ENCODE measurements at regions not wholly inside any gene's neighbourhood (a gene's known extent, or its start where the extent isn't known, plus 50 kb on each side); places are given as distances from the start of the nearest gene placed in this dataset.
"Not testable (repeated sequence)": the region's sequence is repeated elsewhere in the genome, so short reads cannot be mapped to it uniquely, and the experiment has no call there.

DNA sequence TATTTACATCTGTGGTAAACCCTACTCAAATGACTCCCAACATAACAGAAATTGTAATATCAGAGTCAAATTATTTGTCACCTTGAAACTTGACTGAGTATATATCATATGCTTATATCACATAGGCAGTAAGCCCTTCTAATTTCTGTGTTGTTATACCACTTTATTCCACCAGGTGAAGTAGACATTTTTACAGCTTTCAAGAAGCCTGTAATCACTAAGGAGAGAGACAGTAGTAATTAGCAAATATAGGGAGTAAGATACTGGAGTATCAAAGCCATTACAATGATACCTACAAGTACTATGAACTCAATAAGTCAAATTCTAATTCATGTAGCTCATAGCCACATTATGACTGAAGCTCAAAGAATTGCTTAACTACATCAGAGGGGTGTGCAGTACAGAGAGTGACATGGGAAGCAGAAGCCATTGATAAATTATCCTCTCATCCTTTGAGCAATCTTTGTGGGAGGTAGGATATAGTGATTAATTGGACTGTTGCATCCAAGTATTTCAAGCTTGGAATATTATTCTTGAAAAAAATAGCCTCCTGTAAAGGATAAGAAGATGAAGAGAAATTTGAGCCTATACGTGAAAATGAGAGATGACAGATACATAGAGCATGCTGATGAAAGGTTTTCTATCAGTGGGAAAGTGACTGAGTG, 1005.9 kb downstream of the ZPLD1 start:
- H3K27ac Mint-ChIP-seq, result no peak overlapping the region
- no peaks in the 10 kb centered on the region for H3K36me3 Mint-ChIP-seq
- peaks cover 7 to 12% of the 10 kb centered on the region in 2 donors for H3K9me3 Mint-ChIP-seq
- no peak for ATAC-seq
- DNase-seq (ENCODE audit: low spot score in 2 of 2), result no peak

DNA sequence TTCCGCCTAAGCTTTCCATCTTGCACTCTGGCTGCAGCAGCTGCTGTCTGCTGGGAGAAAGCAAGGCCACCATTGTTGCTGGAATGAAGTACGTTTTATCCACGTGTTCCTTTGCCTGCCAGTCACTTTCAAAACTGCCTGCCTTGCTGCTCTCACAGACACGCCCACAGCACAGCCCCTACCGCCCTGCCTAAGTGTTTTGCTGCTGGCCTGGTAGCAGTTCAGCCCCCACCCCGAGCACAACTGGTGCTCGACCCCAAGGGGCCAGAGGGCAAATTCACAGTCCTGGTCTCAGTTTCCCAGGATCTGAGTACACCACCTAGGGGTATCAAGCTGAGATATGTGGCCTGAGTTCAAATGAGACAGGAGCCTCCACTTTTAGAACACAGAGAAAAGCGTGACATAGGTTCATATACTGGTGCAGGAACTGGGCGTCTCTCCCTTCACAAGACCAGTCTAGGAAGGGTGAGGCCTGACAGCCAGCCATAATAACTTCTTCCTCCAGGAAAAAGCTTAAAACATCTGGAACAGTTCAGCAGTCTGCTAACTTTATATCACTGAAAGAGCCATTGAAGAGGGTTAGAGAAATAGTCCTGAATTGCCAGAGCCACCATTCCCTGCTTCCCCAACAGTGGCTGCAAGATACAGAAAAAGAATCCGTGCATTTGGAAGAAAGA, 1012.3 kb downstream of the ZPLD1 start:
- no peak for DNase-seq (ENCODE audit: low spot score in 2 of 2)
- H3K9me3 Mint-ChIP-seq, result peaks cover 0 to 7% of the 10 kb centered on the region in 2 donors
- H3K27ac Mint-ChIP-seq, result no peak overlapping the region
- H3K36me3 Mint-ChIP-seq, result no peaks in the 10 kb centered on the region
- ATAC-seq, result no peak

DNA sequence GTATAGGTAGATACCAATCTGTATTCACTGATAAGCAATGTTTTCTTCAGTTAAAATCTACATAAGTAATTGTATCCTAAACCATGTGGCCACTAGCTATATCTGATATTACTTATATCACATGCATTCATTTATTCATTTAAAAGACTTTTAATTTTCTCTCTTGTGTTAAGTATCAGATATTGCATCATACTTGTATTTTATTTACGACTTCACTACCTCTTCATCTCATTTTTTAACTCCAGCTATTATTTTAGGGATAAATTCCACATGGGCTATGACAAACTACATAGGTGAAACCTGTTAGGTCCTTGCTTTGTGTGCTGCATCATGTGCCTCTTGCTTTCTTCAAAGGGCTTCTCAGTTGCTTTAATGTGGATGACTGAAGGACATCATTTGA, 1018.3 kb downstream of the ZPLD1 start:
- no peak for ATAC-seq
- peaks cover 4 to 6% of the 10 kb centered on the region in 2 donors for H3K9me3 Mint-ChIP-seq
- H3K27ac Mint-ChIP-seq, result no peak overlapping the region
- DNase-seq (ENCODE audit: low spot score in 2 of 2), result no peak
- H3K36me3 Mint-ChIP-seq, result no peaks in the 10 kb centered on the region

DNA sequence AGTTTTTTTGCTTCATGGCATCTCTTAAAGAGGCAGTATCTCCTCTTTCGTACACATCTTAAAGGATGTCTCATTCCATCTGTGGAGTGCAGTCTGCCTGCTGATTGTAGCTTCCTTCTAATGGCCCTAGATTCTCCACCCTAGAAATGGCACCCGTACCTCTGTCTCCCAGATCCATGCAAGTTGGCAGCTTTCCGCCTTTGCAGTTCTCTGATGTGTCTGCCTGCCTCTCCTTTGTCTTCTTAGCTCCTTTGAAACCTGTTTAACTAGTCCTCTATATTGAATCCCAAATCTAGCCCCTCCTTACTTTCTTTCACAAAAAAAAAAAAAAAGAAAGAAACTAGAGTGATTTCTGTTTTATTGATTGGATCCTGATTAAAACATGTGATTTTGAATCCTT, 1025.0 kb downstream of the ZPLD1 start:
- DNase-seq (ENCODE audit: low spot score in 2 of 2), result no peak
- no peak for ATAC-seq
- Mint-ChIP-seq H3K27ac (no peak overlapping the region), H3K36me3 (no peaks in the 10 kb centered on the region), H3K9me3 (peaks cover 5 to 6% of the 10 kb centered on the region in 2 donors)

DNA sequence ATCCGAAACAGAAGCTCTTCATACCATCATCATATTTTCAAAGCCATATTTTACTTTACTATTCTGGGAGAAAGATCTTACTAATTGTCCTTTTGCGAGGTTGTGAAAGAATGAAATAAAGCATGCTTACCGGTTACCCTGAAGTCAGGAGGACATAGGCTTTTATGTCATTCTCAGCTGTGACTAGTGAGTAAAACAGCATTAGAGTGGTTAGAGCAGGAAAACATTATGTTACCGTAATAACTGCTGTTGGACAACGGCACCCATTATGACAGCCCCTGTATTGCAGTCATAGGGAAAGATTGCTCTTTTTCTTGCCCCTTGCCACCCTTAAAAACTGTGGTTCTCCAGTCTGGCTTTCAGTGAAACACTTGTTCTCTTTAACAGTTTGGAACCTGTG, 1035.7 kb downstream of the ZPLD1 start:
- H3K27ac Mint-ChIP-seq, result no peak overlapping the region
- ATAC-seq (no peak), DNase-seq (ENCODE audit: low spot score in 2 of 2) (no peak)
- H3K9me3 Mint-ChIP-seq, result peaks cover 0 to 6% of the 10 kb centered on the region in 2 donors
- H3K36me3 Mint-ChIP-seq, result no peaks in the 10 kb centered on the region

DNA sequence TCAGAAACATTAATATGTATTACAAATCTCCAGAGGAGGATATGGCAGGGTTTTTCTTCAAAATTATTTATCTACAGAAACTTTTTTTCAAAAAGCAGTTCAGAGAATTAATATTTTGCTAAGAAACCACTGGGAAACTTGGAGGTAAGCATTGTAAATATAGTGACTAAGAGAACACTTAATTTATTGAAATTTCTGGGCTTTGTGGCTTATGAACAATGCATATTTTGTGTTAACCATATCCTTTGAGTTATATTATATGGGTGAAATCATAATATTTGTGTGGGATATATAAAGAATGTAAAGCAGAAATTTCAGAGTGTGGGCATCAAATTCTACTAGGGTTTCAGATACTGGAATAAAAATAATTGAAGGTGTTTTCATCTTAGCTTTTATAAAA, 1059.2 kb downstream of the ZPLD1 start:
- no peak for DNase-seq (ENCODE audit: low spot score in 2 of 2)
- Mint-ChIP-seq H3K36me3 (no peaks in the 10 kb centered on the region), H3K27ac (no peak overlapping the region), H3K9me3 (peaks cover 14 to 15% of the 10 kb centered on the region in 2 donors)
- no peak for ATAC-seq

DNA sequence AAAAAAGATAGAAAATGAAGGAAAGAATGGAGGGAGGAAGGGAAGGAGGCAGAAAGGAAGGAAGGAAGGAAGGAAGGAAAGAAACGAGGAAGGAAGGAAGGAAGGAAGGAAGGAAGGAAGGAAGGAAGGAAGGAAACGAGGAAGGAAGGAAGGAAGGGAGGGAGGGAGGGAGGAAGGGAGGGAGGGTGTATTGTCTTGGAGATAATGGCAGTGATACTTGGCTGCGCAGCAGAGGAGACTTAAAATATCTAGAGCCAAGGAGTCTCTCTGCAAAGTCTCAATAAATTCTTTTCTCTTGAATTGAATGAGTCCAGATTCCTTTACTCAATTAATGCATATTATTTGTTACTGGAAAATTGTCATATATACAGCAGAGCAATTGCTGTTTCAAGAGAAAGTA, 1059.7 kb downstream of the ZPLD1 start:
- Mint-ChIP-seq H3K36me3 (no peaks in the 10 kb centered on the region), H3K9me3 (peaks cover 12 to 14% of the 10 kb centered on the region in 2 donors), H3K27ac (no peak overlapping the region)
- DNase-seq (ENCODE audit: low spot score in 2 of 2) (no peak), ATAC-seq (no peak)

DNA sequence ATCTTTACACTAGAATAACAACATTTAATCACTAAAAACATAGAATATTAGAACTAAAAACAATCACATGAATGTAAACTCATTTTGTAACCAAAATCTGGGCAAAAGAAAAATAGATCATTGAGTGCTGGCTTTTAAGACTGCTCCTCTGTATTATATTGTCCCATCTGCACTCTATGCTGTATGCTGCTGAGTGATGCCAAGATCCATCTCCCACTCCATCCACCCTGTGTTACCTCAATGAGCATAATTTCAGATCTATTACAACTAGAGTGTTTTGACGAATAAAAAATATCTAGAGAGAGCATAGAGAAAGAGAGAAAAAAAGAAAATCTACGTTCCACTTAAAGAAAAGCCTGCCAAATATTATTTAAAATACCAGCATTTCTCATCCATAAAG, 1060.4 kb downstream of the ZPLD1 start:
- no peak for DNase-seq (ENCODE audit: low spot score in 2 of 2)
- no peak for ATAC-seq
- no peaks in the 10 kb centered on the region for H3K36me3 Mint-ChIP-seq
- H3K9me3 Mint-ChIP-seq, result peaks cover 15% of the 10 kb centered on the region in 2 donors
- H3K27ac Mint-ChIP-seq, result no peak overlapping the region

DNA sequence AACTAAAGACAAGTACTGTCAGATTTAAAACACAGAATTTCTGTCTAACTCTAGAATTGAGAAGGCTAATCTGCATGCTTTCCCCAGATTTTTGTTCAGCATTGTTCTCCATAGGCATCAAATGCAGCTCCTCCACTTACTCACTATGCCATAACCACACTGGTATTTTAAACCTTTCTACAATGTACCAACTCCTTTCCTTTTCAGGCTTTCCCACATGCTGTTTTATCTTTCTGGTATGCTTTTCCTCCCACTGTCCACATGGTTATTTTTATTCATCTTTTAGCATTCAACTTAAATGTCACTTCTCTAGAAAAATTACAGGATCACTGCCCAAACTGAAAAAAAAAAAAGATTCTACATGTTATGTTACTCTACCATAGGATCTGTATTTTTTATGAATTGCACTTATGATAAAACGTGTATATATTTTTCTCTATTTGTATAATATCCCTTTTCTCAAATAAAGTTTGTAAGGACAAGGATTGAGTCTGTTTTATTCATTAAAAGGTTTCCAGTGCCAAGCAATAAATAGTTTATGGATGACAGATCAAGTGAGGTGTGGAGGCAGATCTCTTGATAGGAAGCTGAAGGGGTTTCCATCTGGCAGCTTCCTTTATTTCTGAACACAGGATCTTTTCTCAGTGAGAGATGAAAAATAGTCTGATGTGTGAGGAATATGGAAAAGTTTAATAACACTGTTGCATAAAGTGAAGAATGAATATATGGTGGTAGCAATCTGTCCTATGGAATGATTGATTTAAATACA, 1064.5 kb downstream of the ZPLD1 start:
- Mint-ChIP-seq H3K36me3 (no peaks in the 10 kb centered on the region), H3K27ac (no peak overlapping the region), H3K9me3 (peaks cover 14 to 15% of the 10 kb centered on the region in 2 donors)
- ATAC-seq (no peak), DNase-seq (ENCODE audit: low spot score in 2 of 2) (no peak)

DNA sequence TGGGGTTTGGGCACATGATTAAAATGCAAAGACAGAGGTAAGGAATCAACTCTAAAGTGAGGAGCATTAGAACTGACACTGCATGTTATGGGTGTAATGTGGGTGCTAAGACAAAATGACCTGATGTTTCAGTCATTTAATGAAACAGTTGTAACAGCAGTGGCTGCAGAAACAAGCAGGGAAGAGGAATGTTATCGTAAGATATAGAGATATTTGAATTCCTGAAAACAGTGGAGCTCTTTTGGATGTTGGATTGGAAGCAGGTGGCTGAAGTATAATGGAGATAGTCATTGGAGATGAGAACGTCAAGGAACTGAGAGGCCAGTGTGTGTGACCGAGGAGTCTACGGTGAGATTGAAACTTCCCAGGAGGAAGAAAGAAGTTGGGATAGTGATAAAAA, 1065.2 kb downstream of the ZPLD1 start:
- no peak overlapping the region for H3K27ac Mint-ChIP-seq
- no peaks in the 10 kb centered on the region for H3K36me3 Mint-ChIP-seq
- peaks cover 14 to 15% of the 10 kb centered on the region in 2 donors for H3K9me3 Mint-ChIP-seq
- DNase-seq (ENCODE audit: low spot score in 2 of 2) (no peak), ATAC-seq (no peak)

DNA sequence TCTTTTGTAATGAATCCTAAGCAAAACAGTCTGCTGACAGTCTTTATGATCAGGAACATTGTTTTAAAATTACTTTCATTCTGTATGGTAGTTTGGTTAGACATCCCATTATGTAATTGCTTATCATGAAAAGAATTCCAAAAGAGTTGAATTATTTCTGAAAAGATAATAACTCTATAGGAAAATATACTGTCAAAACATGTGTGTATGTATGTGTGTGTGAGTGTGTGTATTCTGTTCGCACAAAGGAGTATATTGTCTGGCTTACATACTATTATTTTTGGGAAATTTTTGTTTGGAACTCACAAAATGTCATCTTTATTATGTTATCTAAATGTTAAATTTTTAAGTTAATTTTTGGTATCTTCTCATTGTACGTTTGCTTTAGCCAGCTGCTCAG, 1075.9 kb downstream of the ZPLD1 start:
- ATAC-seq (no peak), DNase-seq (ENCODE audit: low spot score in 2 of 2) (no peak)
- Mint-ChIP-seq H3K9me3 (peaks cover 11 to 12% of the 10 kb centered on the region in 2 donors), H3K36me3 (no peaks in the 10 kb centered on the region), H3K27ac (no peak overlapping the region)

DNA sequence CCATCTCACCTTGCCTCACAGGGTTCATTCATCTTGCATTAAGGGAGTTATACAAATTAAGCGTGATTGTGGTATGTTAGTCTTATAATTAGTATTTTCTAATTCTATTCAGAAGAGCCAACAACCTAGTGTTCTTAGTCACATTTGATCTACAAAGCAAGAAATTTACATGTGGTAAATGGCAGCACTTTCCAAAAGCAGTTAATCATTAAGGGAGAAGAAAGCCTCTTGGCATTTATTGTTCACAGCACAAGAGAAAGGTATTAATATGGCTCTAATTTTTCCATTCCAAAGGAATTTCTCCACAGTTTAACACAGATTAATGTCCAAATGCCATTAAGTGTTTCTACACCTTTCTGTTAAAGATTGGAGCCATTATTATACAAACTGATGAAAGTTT, 1077.1 kb downstream of the ZPLD1 start:
- no peak for ATAC-seq
- DNase-seq (ENCODE audit: low spot score in 2 of 2), result no peak
- no peak overlapping the region for H3K27ac Mint-ChIP-seq
- no peaks in the 10 kb centered on the region for H3K36me3 Mint-ChIP-seq
- H3K9me3 Mint-ChIP-seq, result peaks cover 4% of the 10 kb centered on the region in 2 donors

DNA sequence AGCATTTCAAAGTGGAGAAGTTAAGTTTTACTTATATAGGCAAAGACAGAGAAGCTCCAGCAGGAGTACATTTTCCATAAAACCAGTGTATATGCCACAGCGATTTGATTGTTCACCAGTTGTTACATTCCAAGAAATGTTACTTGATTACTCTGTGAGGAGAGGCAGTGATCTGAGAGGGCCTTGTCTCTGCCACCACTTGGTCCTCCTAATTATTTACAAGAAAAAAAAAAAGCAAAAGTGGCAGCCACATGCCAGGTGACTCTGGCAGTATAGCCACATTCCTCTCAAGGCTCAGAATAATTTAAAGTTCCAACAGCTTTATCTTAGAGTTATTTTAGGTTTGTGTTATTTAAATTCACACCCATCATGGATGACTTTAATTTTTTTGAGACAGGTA, 1077.8 kb downstream of the ZPLD1 start:
- no peak for DNase-seq (ENCODE audit: low spot score in 2 of 2)
- Mint-ChIP-seq H3K27ac (no peak overlapping the region), H3K36me3 (no peaks in the 10 kb centered on the region), H3K9me3 (peaks cover 4% of the 10 kb centered on the region in 2 donors)
- ATAC-seq, result no peak

DNA sequence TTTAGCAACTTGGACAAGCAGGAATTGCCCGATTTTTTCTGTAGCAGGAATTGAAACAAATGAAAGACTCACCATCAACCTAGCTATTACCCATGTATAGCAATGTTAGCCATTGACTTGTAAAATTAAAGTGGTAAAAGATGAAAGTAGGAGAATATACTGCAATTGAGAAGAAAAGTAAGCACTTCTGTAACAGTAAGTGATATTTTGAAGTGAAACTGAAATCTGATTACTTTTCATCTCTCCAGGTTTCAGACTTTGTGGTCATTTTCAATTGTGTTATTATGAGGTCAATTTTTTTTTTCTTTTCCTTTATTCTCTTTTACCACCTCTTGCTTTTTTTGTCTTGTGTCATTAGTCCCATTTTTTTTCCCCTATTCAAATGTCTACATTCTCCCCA, 1078.2 kb downstream of the ZPLD1 start:
- no peaks in the 10 kb centered on the region for H3K36me3 Mint-ChIP-seq
- no peak for DNase-seq (ENCODE audit: low spot score in 2 of 2)
- H3K9me3 Mint-ChIP-seq, result peaks cover 4% of the 10 kb centered on the region in 2 donors
- ATAC-seq, result no peak
- H3K27ac Mint-ChIP-seq, result no peak overlapping the region

DNA sequence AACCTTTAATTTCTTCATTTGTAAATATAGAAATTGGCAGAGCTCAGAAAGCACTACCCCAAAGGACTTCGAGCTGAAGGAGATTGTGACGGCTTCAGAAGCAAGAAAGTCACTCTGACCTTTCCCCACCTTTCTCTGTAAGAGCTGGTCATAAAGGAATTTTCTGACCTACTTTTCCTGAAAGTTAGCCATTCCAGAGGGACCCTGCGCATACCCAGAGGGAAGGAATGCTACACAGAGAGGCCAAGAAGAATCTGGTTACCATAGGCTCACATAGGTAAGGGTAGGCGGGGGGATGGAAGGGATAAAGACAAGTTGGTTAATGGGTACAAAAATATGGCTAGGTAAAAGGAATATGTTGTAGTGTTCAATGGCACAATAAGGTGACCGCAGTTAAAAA, 1080.3 kb downstream of the ZPLD1 start:
- DNase-seq (ENCODE audit: low spot score in 2 of 2), result no peak
- peaks cover 8% of the 10 kb centered on the region in 2 donors for H3K9me3 Mint-ChIP-seq
- no peak for ATAC-seq
- H3K27ac Mint-ChIP-seq, result no peak overlapping the region
- H3K36me3 Mint-ChIP-seq, result no peaks in the 10 kb centered on the region

DNA sequence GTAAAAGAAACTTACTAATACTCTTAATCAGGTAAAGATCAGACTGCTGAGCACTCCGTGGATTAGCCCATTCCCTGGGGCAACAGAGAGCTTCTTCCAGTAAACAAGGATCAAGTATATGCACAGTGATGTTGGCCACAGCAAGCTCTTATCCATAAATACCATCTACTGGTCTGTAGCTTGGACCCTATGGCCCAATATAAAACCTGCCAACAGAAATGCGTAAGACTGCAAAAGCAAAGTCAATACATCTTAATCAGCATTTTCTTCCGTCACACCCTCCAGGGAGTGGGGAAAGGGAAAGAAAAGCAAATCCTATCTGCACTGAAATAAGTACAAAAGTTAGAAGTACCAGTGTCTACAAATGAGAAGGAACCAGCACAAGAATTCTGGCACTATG, 1082.1 kb downstream of the ZPLD1 start:
- ATAC-seq (no peak), DNase-seq (ENCODE audit: low spot score in 2 of 2) (no peak)
- Mint-ChIP-seq H3K36me3 (no peaks in the 10 kb centered on the region), H3K9me3 (peaks cover 4 to 11% of the 10 kb centered on the region in 2 donors), H3K27ac (no peak overlapping the region)

DNA sequence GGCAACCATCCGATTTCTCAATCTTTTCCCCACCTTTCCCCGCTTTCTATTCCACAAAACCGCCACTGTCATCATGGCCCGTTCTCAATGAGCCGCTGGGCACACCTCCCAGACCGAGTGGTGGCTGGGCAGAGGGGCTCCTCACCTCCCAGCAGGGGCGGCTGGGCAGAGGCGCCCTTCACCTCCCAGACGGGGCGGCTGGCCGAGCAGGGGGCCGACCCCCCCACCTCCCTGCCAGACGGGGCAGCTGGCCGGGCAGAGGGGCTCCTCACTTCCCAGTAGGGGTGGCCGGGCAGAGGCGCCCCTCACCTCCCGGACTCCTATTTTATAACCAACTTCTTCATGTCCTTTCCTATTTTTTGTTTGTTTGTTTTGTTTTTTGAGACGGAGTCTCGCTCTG, 1096.5 kb downstream of the ZPLD1 start:
- H3K27ac Mint-ChIP-seq; H3K36me3 Mint-ChIP-seq; DNase-seq (ENCODE audit: low spot score in 2 of 2); ATAC-seq: not testable (repeated sequence)
- peaks cover 8 to 15% of the 10 kb centered on the region in 2 donors for H3K9me3 Mint-ChIP-seq

All from activated naive CD4-positive, alpha-beta T cell treated with anti-CD3 and anti-CD28 coated beads, Interleukin-2, amount 50 U/mL, for 72 hours (primary cell).